ENCODE measurements at regions not wholly inside any gene's neighbourhood (a gene's known extent, or its start where the extent isn't known, plus 50 kb on each side); places are given as distances from the start of the nearest gene placed in this dataset.

- DNase-seq = no peak
- H3K4me3 ChIP-seq (ENCODE audit: low read length) = no peak overlapping the region
- H3K4me3 Mint-ChIP-seq = no peak overlapping the region
- no peak overlapping the region for H3K27ac ChIP-seq (ENCODE audit: low read depth, low read length)
- H3K36me3 Mint-ChIP-seq (ENCODE audit: low read depth) = no peaks in the 10 kb centered on the region
- no peaks in the 10 kb centered on the region for H3K9me3 Mint-ChIP-seq
- no peak overlapping the region for H3K27ac Mint-ChIP-seq
- H3K27me3 Mint-ChIP-seq (ENCODE audit: insufficient read depth) = peaks cover 49% of the 10 kb centered on the region
- H3K4me1 ChIP-seq (ENCODE audit: control insufficient read depth, insufficient read depth, low read length) = no peaks in the 10 kb centered on the region
- TF ChIP-seq CTCF (conservative IDR thresholded peaks at IDR 0.05) = no peak
- H3K27me3 ChIP-seq (ENCODE audit: control insufficient read depth, insufficient read depth, low read length, poor library complexity, severe bottlenecking) = peaks cover 47% of the 10 kb centered on the region
- peaks cover 1% of the 10 kb centered on the region for H3K4me1 Mint-ChIP-seq
- no peaks in the 10 kb centered on the region for H3K36me3 ChIP-seq (ENCODE audit: control insufficient read depth, insufficient read depth, low read length)
- H3K9me3 ChIP-seq (ENCODE audit: control insufficient read depth, low read length) = no peaks in the 10 kb centered on the region
- no peak overlapping the region for H3K9ac ChIP-seq (ENCODE audit: extremely low read depth, low read length, poor library complexity, severe bottlenecking)
- 82 to 87% methylated on average over 2 of the region's 2 CpGs for WGBS, 2 experiments (ENCODE audit: insufficient coverage in 1 of 2, insufficient read length in 1 of 2)
Measured at GRCh38 chr12:118778077-118778476, 203.3 kb upstream of the SRRM4 start.

- Mint-ChIP-seq H3K27me3 (ENCODE audit: insufficient read depth) (peaks cover 23% of the 10 kb centered on the region), H3K27ac (no peak overlapping the region), H3K4me1 (no peaks in the 10 kb centered on the region), H3K9me3 (no peaks in the 10 kb centered on the region), H3K4me3 (no peak overlapping the region), H3K36me3 (ENCODE audit: low read depth) (no peaks in the 10 kb centered on the region)
- TF ChIP-seq CTCF (conservative IDR thresholded peaks at IDR 0.05) = no peak
- WGBS, 2 experiments (ENCODE audit: insufficient coverage in 1 of 2, insufficient read length in 1 of 2) = 76 to 80% methylated on average over 5 to 6 of the region's 7 CpGs
- DNase-seq = no peak
- no peak overlapping the region for H3K27ac ChIP-seq (ENCODE audit: low read depth, low read length)
- H3K4me1 ChIP-seq (ENCODE audit: control insufficient read depth, insufficient read depth, low read length) = no peaks in the 10 kb centered on the region
- H3K27me3 ChIP-seq (ENCODE audit: control insufficient read depth, insufficient read depth, low read length, poor library complexity, severe bottlenecking) = peaks cover 19% of the 10 kb centered on the region
- no peaks in the 10 kb centered on the region for H3K36me3 ChIP-seq (ENCODE audit: control insufficient read depth, insufficient read depth, low read length)
- no peak overlapping the region for H3K9ac ChIP-seq (ENCODE audit: extremely low read depth, low read length, poor library complexity, severe bottlenecking)
- no peaks in the 10 kb centered on the region for H3K9me3 ChIP-seq (ENCODE audit: control insufficient read depth, low read length)
- no peak overlapping the region for H3K4me3 ChIP-seq (ENCODE audit: low read length)
Measured at GRCh38 chr12:118780939-118781338, 200.4 kb upstream of the SRRM4 start.

GRCh38 chr12:118781692-118782091 lies 199.6 kb upstream of the SRRM4 start:
- Histone ChIP-seq H3K27me3 (ENCODE audit: control insufficient read depth, insufficient read depth, low read length, poor library complexity, severe bottlenecking) (peaks cover 11% of the 10 kb centered on the region), H3K4me1 (ENCODE audit: control insufficient read depth, insufficient read depth, low read length) (no peaks in the 10 kb centered on the region), H3K4me3 (ENCODE audit: low read length) (no peak overlapping the region), H3K27ac (ENCODE audit: low read depth, low read length) (no peak overlapping the region), H3K9ac (ENCODE audit: extremely low read depth, low read length, poor library complexity, severe bottlenecking) (no peak overlapping the region), H3K9me3 (ENCODE audit: control insufficient read depth, low read length) (no peaks in the 10 kb centered on the region), H3K36me3 (ENCODE audit: control insufficient read depth, insufficient read depth, low read length) (no peaks in the 10 kb centered on the region)
- no peak for DNase-seq
- H3K4me1 Mint-ChIP-seq = no peaks in the 10 kb centered on the region
- no peaks in the 10 kb centered on the region for H3K36me3 Mint-ChIP-seq (ENCODE audit: low read depth)
- no peak overlapping the region for H3K27ac Mint-ChIP-seq
- H3K4me3 Mint-ChIP-seq = no peak overlapping the region
- H3K9me3 Mint-ChIP-seq = no peaks in the 10 kb centered on the region
- TF ChIP-seq CTCF (conservative IDR thresholded peaks at IDR 0.05) = no peak
- 75 to 87% methylated on average over 1 to 3 of the region's 3 CpGs for WGBS, 2 experiments (ENCODE audit: insufficient coverage in 1 of 2, insufficient read length in 1 of 2)
- peaks cover 16% of the 10 kb centered on the region for H3K27me3 Mint-ChIP-seq (ENCODE audit: insufficient read depth)
